Eye (tissue), 1 donor: ENCODE measurements at regions not wholly inside any gene's neighbourhood (a gene's known extent, or its start where the extent isn't known, plus 50 kb on each side); places are given as distances from the start of the nearest gene placed in this dataset.
A peak's percentile ranks its signal among the peaks of the same experiment; 100 is the strongest.
"Not testable (repeated sequence)": the region's sequence is repeated elsewhere in the genome, so short reads cannot be mapped to it uniquely, and the experiment has no call there.

Experiments used
- DNase-seq: peaks from one replicate; pipeline ENCODE4 v3.0.0-alpha.2; 2015

GRCh38 chr17:33712120-33712519 is 419.0 kb upstream of the ASIC2 start:
- DNase-seq: no peak

- DNase-seq: no peak
Measured at GRCh38 chr17:33716957-33717356, 423.9 kb upstream of the ASIC2 start.

- not testable (repeated sequence) for DNase-seq
Measured at GRCh38 chr17:33723736-33724135, 430.6 kb upstream of the ASIC2 start.

GRCh38 chr17:33725675-33726271 is 432.7 kb upstream of the ASIC2 start:
- DNase-seq: peak; percentile 73

- DNase-seq: peak; percentile 24
Measured at GRCh38 chr17:33730131-33730530, 437.0 kb upstream of the ASIC2 start.

- DNase-seq: peak; percentile 75
Measured at GRCh38 chr17:33732116-33732515, 439.0 kb upstream of the ASIC2 start.

- no peak for DNase-seq
Measured at GRCh38 chr17:33739714-33740113, 446.6 kb upstream of the ASIC2 start.

- DNase-seq: no peak
Measured at GRCh38 chr17:33745047-33745760, 452.1 kb upstream of the ASIC2 start.

- no peak for DNase-seq
Measured at GRCh38 chr17:33749171-33749570, 456.1 kb upstream of the ASIC2 start.

- DNase-seq: peak; percentile 89
Measured at GRCh38 chr17:33750943-33751701, 458.0 kb upstream of the ASIC2 start.

GRCh38 chr17:33751702-33752065 is 458.6 kb upstream of the ASIC2 start:
- peak; percentile 48 for DNase-seq

- no peak for DNase-seq
Measured at GRCh38 chr17:33753452-33753851, 460.4 kb upstream of the ASIC2 start.

GRCh38 chr17:33756021-33756420 is 462.9 kb upstream of the ASIC2 start:
- no peak for DNase-seq

- no peak for DNase-seq
Measured at GRCh38 chr17:33765871-33766270, 472.8 kb upstream of the ASIC2 start.

- DNase-seq: no peak
Measured at GRCh38 chr17:33766721-33767120, 473.6 kb upstream of the ASIC2 start.

GRCh38 chr17:33769066-33769465 is 476.0 kb upstream of the ASIC2 start:
- DNase-seq: no peak

- DNase-seq: no peak
Measured at GRCh38 chr17:33776304-33776703, 478.8 kb upstream of the CCL2 start.

- DNase-seq: no peak
Measured at GRCh38 chr17:33776903-33777302, 478.2 kb upstream of the CCL2 start.

GRCh38 chr17:33777674-33778073 is 477.4 kb upstream of the CCL2 start:
- DNase-seq: no peak

GRCh38 chr17:33778505-33779233 is 476.4 kb upstream of the CCL2 start:
- DNase-seq: no peak

- DNase-seq: peak; percentile 86
Measured at GRCh38 chr17:33779234-33779591, 475.9 kb upstream of the CCL2 start.

- no peak for DNase-seq
Measured at GRCh38 chr17:33785281-33785680, 469.8 kb upstream of the CCL2 start.

- no peak for DNase-seq
Measured at GRCh38 chr17:33786478-33786877, 468.6 kb upstream of the CCL2 start.

- DNase-seq: no peak
Measured at GRCh38 chr17:33789658-33790057, 465.4 kb upstream of the CCL2 start.
